MG63 (cell line): ENCODE measurements at regions not wholly inside any gene's neighbourhood (a gene's known extent, or its start where the extent isn't known, plus 50 kb on each side); places are given as distances from the start of the nearest gene placed in this dataset.
A peak's percentile ranks its signal among the peaks of the same experiment; 100 is the strongest.
"Not testable (repeated sequence)": the region's sequence is repeated elsewhere in the genome, so short reads cannot be mapped to it uniquely, and the experiment has no call there.

Source experiments
- DNase-seq: peaks from one replicate; pipeline ENCODE4 v3.0.0-alpha.2; 2020
- H3K27me3 ChIP-seq: fragments of 250-450 bp; sonication (Bioruptor Pico); 2 replicates; pipeline ENCODE4 v1.5.1; 2020; ENCODE audit warnings: mild to moderate bottlenecking, moderate library complexity
- H3K36me3 ChIP-seq: fragments of 250-450 bp; sonication (Bioruptor Pico); 2 replicates; pipeline ENCODE4 v1.5.1; 2020; ENCODE audit warnings: mild to moderate bottlenecking, moderate library complexity
- H3K4me3 ChIP-seq: fragments of 250-450 bp; sonication (Bioruptor Pico); 2 replicates; pipeline ENCODE4 v1.5.1; 2020; ENCODE audit warnings: mild to moderate bottlenecking, moderate library complexity
- H3K9me3 ChIP-seq: fragments of 250-450 bp; sonication (Bioruptor Pico); 2 replicates; pipeline ENCODE4 v1.5.1; 2020; ENCODE audit warnings: mild to moderate bottlenecking, moderate library complexity

GRCh38 chr1:168490306-168490705 is 53.5 kb downstream of the XCL2 start:
- no peak overlapping the region for H3K4me3 ChIP-seq
- H3K36me3 ChIP-seq: no peaks in the 10 kb centered on the region
- DNase-seq: no peak
- no peaks in the 10 kb centered on the region for H3K9me3 ChIP-seq
- no peaks in the 10 kb centered on the region; the same call in 1 of the 2 replicates for H3K27me3 ChIP-seq

GRCh38 chr1:168488138-168488537 is 55.7 kb downstream of the XCL2 start:
- H3K27me3 ChIP-seq: no peaks in the 10 kb centered on the region; the same call in 1 of the 2 replicates
- no peaks in the 10 kb centered on the region for H3K9me3 ChIP-seq
- no peaks in the 10 kb centered on the region for H3K36me3 ChIP-seq
- DNase-seq: peak; percentile 31
- H3K4me3 ChIP-seq: no peak overlapping the region

- not testable (repeated sequence) for H3K9me3 ChIP-seq, H3K4me3 ChIP-seq, H3K36me3 ChIP-seq, DNase-seq, H3K27me3 ChIP-seq
These were observed 57.0 kb downstream of the XCL2 start for GRCh38 chr1:168486820-168487219.

- no peaks in the 10 kb centered on the region for H3K9me3 ChIP-seq
- H3K4me3 ChIP-seq: no peak overlapping the region
- H3K27me3 ChIP-seq: no peaks in the 10 kb centered on the region
- peak; percentile 48 for DNase-seq
- H3K36me3 ChIP-seq: no peaks in the 10 kb centered on the region
These were observed 58.7 kb downstream of the XCL2 start for GRCh38 chr1:168485048-168485447.

- Histone ChIP-seq H3K27me3 (no peaks in the 10 kb centered on the region), H3K4me3 (no peak overlapping the region), H3K36me3 (no peaks in the 10 kb centered on the region), H3K9me3 (no peaks in the 10 kb centered on the region)
- DNase-seq: no peak
These were observed 59.7 kb downstream of the XCL2 start for GRCh38 chr1:168484083-168484482.

- no peaks in the 10 kb centered on the region for H3K36me3 ChIP-seq
- DNase-seq: no peak
- H3K4me3 ChIP-seq: no peak overlapping the region
- no peaks in the 10 kb centered on the region for H3K9me3 ChIP-seq
- no peaks in the 10 kb centered on the region for H3K27me3 ChIP-seq
These were observed 60.3 kb downstream of the XCL2 start for GRCh38 chr1:168483539-168483938.

- H3K4me3 ChIP-seq: no peak overlapping the region
- no peaks in the 10 kb centered on the region for H3K9me3 ChIP-seq
- no peaks in the 10 kb centered on the region for H3K27me3 ChIP-seq
- H3K36me3 ChIP-seq: no peaks in the 10 kb centered on the region
- DNase-seq: no peak
These were observed 61.7 kb downstream of the XCL2 start for GRCh38 chr1:168482106-168482505.

- no peaks in the 10 kb centered on the region for H3K9me3 ChIP-seq
- DNase-seq: no peak
- no peak overlapping the region for H3K4me3 ChIP-seq
- no peaks in the 10 kb centered on the region for H3K27me3 ChIP-seq
- no peaks in the 10 kb centered on the region for H3K36me3 ChIP-seq
These were observed 62.2 kb downstream of the XCL2 start for GRCh38 chr1:168481586-168481985.

- H3K27me3 ChIP-seq: no peaks in the 10 kb centered on the region
- H3K9me3 ChIP-seq: no peaks in the 10 kb centered on the region
- no peak for DNase-seq
- H3K4me3 ChIP-seq: no peak overlapping the region
- H3K36me3 ChIP-seq: no peaks in the 10 kb centered on the region
These were observed 62.8 kb downstream of the XCL2 start for GRCh38 chr1:168480997-168481396.

GRCh38 chr1:168477792-168478191 is 66.0 kb downstream of the XCL2 start:
- no peak overlapping the region for H3K4me3 ChIP-seq
- no peak for DNase-seq

GRCh38 chr1:168476588-168477385 is 67.0 kb downstream of the XCL2 start:
- Histone ChIP-seq H3K9me3 (peaks cover 6% of the 10 kb centered on the region), H3K4me3 (no peak overlapping the region)
- DNase-seq: no peak

More at GRCh38 chr1:168477792-168478191, 66.0 kb downstream of the XCL2 start:
- Histone ChIP-seq H3K27me3 (no peaks in the 10 kb centered on the region), H3K36me3 (no peaks in the 10 kb centered on the region), H3K9me3 (no peaks in the 10 kb centered on the region)

GRCh38 chr1:168474322-168474721 is 69.5 kb downstream of the XCL2 start:
- Histone ChIP-seq H3K9me3 (peaks cover 6% of the 10 kb centered on the region), H3K27me3 (no peaks in the 10 kb centered on the region), H3K4me3 (no peak overlapping the region), H3K36me3 (no peaks in the 10 kb centered on the region)
- DNase-seq: no peak

More at GRCh38 chr1:168476588-168477385, 67.0 kb downstream of the XCL2 start:
- H3K27me3 ChIP-seq: no peaks in the 10 kb centered on the region
- H3K36me3 ChIP-seq: no peaks in the 10 kb centered on the region

- Histone ChIP-seq H3K27me3 (no peaks in the 10 kb centered on the region), H3K4me3 (no peak overlapping the region), H3K36me3 (no peaks in the 10 kb centered on the region), H3K9me3 (peaks cover 6% of the 10 kb centered on the region)
- DNase-seq: no peak
These were observed 70.7 kb downstream of the XCL2 start for GRCh38 chr1:168473126-168473525.

- Histone ChIP-seq H3K36me3 (no peaks in the 10 kb centered on the region), H3K27me3 (no peaks in the 10 kb centered on the region), H3K9me3 (peaks cover 6% of the 10 kb centered on the region), H3K4me3 (no peak overlapping the region)
- no peak for DNase-seq
These were observed 71.6 kb downstream of the XCL2 start for GRCh38 chr1:168472223-168472622.

- no peaks in the 10 kb centered on the region for H3K27me3 ChIP-seq
- no peak overlapping the region for H3K4me3 ChIP-seq
- H3K36me3 ChIP-seq: no peaks in the 10 kb centered on the region
- peak; percentile 60 for DNase-seq
- peaks cover 6% of the 10 kb centered on the region for H3K9me3 ChIP-seq
These were observed 72.8 kb downstream of the XCL2 start for GRCh38 chr1:168470901-168471431.

- peak; percentile 94 for DNase-seq
- H3K36me3 ChIP-seq: no peaks in the 10 kb centered on the region
- H3K4me3 ChIP-seq: no peak overlapping the region
- H3K9me3 ChIP-seq: peaks cover 6% of the 10 kb centered on the region
- H3K27me3 ChIP-seq: no peaks in the 10 kb centered on the region
These were observed 74.1 kb downstream of the XCL2 start for GRCh38 chr1:168469690-168470089.

GRCh38 chr1:168468822-168469221 is 75.0 kb downstream of the XCL2 start:
- Histone ChIP-seq H3K36me3 (no peaks in the 10 kb centered on the region), H3K27me3 (no peaks in the 10 kb centered on the region), H3K9me3 (peaks cover 6% of the 10 kb centered on the region), H3K4me3 (no peak overlapping the region)
- no peak for DNase-seq
